DOHH2 (cell line): ENCODE measurements at regions not wholly inside any gene's neighbourhood (a gene's known extent, or its start where the extent isn't known, plus 50 kb on each side); places are given as distances from the start of the nearest gene placed in this dataset.

Experiments
- CTCF ChIP-seq: fragments of 200-600 bp; sonication (generic); IDR thresholded peaks from one replicate; pipeline ENCODE4 v1.5.1; 2014; ENCODE audit warnings: antibody characterized with exemption, mild to moderate bottlenecking, low read depth, low read length; ENCODE audit not compliant: poor library complexity, severe bottlenecking
- EZH2phosphoT487 ChIP-seq: fragments of 200-600 bp; sonication (generic); IDR thresholded peaks from 2 replicates; pipeline ENCODE4 v1.6.1; 2017; ENCODE audit warnings: borderline replicate concordance, mild to moderate bottlenecking, antibody characterized with exemption, low read length, moderate library complexity, mixed read lengths

GRCh38 chr1:200306944-200307754 is 102.7 kb downstream of the ZNF281 start:
- TF ChIP-seq CTCF (peak; percentile 88), EZH2phosphoT487 (no peak)
